GM19395 (cell line): ENCODE measurements at regions not wholly inside any gene's neighbourhood (a gene's known extent, or its start where the extent isn't known, plus 50 kb on each side); places are given as distances from the start of the nearest gene placed in this dataset.
"Not testable (repeated sequence)": the region's sequence is repeated elsewhere in the genome, so short reads cannot be mapped to it uniquely, and the experiment has no call there.

Experiments used
- ATAC-seq: cut with Tn5 transposase; IDR thresholded peaks from one replicate; pipeline ENCODE4 v1.9.1; 2021; ENCODE audit warnings: mild to moderate bottlenecking, moderate library complexity; ENCODE audit not compliant: unreplicated experiment

GRCh38 chr6:80531681-80532619 is 425.5 kb downstream of the BCKDHB start:
- no peak for ATAC-seq

- ATAC-seq = no peak
These were observed 423.6 kb downstream of the BCKDHB start for GRCh38 chr6:80530103-80530502.

GRCh38 chr6:80528115-80528514 is 421.6 kb downstream of the BCKDHB start:
- ATAC-seq = no peak

GRCh38 chr6:80527552-80528052 is 421.1 kb downstream of the BCKDHB start:
- ATAC-seq = no peak

GRCh38 chr6:80523531-80523997 is 417.1 kb downstream of the BCKDHB start:
- ATAC-seq = no peak

GRCh38 chr6:80523010-80523409 is 416.5 kb downstream of the BCKDHB start:
- ATAC-seq = no peak

- ATAC-seq = no peak
These were observed 416.1 kb downstream of the BCKDHB start for GRCh38 chr6:80522576-80522975.

GRCh38 chr6:80519811-80520594 is 413.5 kb downstream of the BCKDHB start:
- ATAC-seq = no peak

- ATAC-seq = no peak
These were observed 411.1 kb downstream of the BCKDHB start for GRCh38 chr6:80517525-80517924.

GRCh38 chr6:80510521-80510920 is 404.1 kb downstream of the BCKDHB start:
- ATAC-seq = not testable (repeated sequence)

- ATAC-seq = no peak
These were observed 402.6 kb downstream of the BCKDHB start for GRCh38 chr6:80508885-80509630.

- no peak for ATAC-seq
These were observed 398.4 kb downstream of the BCKDHB start for GRCh38 chr6:80504882-80505281.

GRCh38 chr6:80503660-80504059 is 397.2 kb downstream of the BCKDHB start:
- no peak for ATAC-seq

GRCh38 chr6:80502871-80503270 is 396.4 kb downstream of the BCKDHB start:
- no peak for ATAC-seq

GRCh38 chr6:80501636-80502035 is 395.2 kb downstream of the BCKDHB start:
- no peak for ATAC-seq

- not testable (repeated sequence) for ATAC-seq
These were observed 391.4 kb downstream of the BCKDHB start for GRCh38 chr6:80497696-80498486.

- ATAC-seq = no peak
These were observed 383.6 kb downstream of the BCKDHB start for GRCh38 chr6:80489911-80490635.

- ATAC-seq = no peak
These were observed 381.7 kb downstream of the BCKDHB start for GRCh38 chr6:80488190-80488589.

- ATAC-seq = not testable (repeated sequence)
These were observed 379.0 kb downstream of the BCKDHB start for GRCh38 chr6:80485494-80485893.
